ENCODE measurements at regions not wholly inside any gene's neighbourhood (a gene's known extent, or its start where the extent isn't known, plus 50 kb on each side); places are given as distances from the start of the nearest gene placed in this dataset.
"Not testable (repeated sequence)": the region's sequence is repeated elsewhere in the genome, so short reads cannot be mapped to it uniquely, and the experiment has no call there.

DNA sequence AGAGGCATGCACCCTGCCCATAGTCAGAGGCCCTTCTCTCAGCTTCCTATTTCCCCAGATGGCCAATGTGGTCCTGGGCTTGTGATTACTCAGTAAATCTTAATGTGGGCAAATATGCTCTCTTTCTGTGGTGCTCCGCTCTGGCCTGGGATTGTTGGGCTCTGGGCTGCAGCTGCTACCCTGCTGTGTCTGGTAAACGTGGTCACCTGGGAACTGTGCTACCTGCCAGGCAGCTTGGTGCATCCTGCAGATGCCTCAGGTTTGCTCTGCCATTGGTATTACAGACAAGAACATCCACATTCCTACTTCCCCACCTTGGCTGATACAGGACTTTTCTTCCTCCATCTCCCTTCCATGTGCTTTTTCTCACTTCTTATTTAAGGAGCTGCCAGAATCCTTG is 611.5 kb upstream of the IMPG1 start:
- no peak for DNase-seq (ENCODE audit: low spot score)

GRCh38 chr6:76682842-76683241 is 610.4 kb upstream of the IMPG1 start:
- no peak for DNase-seq (ENCODE audit: low spot score)

DNA sequence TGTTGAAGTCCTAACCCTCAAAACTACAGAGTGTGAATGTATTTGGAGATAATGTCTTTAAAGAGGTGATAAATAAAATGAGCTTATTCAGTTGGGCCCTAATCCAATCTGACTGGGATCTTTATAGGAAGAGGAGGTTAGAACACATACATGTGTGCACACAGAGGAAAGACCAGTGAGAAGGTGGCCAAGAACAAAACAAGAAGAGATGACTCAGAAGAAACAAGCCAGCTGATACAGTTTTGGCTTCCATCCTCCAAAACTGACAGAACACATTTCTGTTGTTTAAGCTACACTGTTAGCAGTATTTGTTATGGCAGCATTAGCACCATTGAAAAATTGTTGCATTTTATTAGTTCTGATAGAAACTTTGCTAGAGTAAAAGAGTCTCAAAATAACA is 609.3 kb upstream of the IMPG1 start:
- DNase-seq (ENCODE audit: low spot score) = no peak

DNA sequence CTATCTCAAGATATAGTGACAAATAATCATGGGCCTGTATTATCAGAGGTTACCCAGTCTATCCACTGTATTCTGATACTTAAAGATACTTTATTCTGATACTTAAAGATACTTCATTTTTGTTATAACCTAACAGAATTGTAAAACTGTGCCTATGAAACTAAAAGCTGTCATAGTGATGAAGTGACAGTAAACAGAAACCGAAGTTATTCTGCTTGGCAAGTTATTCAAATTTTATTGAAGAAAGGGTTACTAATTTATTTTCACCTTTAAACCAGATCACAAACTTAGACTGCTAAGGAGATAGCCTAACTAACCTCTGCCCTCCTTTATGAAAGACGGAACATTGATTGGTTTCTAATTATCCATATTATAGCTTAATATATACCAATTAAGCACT is 604.6 kb upstream of the IMPG1 start:
- DNase-seq (ENCODE audit: low spot score) = no peak

DNA sequence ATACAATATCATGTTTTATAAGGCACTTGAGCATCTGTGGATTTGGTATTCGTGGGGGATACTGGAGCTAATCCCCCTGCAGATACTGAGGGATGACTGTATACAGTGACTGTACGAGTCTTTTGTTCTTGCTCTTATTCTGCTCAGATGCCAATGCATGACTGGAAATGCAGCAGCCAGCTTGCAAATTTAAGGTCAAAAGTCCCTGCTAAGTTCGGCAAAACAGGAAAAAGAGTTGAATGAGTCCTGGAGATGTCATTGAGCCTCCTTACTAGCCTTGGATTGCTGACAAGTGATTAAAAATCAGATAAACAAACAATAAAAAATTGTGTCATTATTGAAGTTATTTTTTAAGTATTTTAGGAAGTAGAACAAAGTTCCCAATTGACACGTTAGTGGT is 599.3 kb upstream of the IMPG1 start:
- DNase-seq (ENCODE audit: low spot score) = no peak

DNA sequence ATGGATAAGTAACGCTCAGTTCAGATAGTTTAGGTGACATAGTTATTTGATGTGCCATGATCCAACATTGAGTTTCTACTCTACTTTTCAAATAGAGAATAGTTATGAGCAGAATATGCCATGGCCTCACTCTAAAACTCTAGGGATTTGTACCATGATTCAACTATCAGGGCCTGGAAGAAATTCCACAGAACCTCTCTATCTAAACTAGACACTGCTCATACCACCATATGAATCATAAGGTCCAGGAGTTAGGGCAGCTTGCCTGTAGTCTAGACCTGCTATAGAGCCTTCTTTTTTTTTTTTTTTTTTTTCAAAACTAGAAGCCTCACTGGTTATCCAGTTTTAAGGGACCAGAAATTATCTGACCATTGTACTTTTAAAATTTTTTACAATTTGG is 571.8 kb upstream of the IMPG1 start:
- no peak for DNase-seq (ENCODE audit: low spot score)

DNA sequence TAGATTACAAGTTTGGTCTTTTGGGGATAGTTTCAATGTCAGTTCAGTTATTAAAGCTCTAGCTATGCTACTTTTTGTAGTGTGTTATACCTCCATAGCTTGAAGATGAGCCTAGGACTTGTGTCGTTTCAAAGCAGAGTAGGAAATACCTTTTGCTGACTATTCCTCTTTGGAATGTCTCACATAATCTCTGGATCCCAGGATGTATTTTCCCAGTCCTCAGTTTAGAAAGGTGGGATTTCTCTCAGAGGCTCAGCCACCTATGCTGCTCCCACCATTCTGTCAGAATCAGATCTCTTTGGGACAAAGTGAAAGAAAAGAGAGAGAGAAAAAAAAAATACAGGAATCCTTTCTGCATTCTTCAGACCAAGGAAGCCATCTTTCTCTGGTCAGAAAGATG is 567.5 kb upstream of the IMPG1 start:
- no peak for DNase-seq (ENCODE audit: low spot score)

DNA sequence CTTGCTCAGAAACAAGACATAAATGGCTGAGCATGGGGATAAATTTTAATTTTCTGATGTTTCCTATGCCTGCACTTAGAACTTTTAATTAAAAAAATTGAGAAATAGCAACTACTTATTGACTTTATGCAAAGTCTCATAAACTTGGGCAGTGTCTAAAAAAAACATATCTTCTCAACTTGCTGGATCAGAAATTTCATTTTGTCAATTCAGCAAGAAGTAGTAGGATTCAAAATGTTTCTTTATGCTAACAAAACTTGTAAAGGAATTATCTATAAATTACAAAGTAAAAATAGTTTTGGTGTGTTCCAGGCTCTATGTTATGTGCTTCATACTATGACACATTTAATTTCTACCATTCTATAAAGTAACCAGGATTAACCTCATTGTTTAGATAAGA is 562.2 kb upstream of the IMPG1 start:
- no peak for DNase-seq (ENCODE audit: low spot score)

GRCh38 chr6:76633259-76633658 is 560.8 kb upstream of the IMPG1 start:
- no peak for DNase-seq (ENCODE audit: low spot score)

DNA sequence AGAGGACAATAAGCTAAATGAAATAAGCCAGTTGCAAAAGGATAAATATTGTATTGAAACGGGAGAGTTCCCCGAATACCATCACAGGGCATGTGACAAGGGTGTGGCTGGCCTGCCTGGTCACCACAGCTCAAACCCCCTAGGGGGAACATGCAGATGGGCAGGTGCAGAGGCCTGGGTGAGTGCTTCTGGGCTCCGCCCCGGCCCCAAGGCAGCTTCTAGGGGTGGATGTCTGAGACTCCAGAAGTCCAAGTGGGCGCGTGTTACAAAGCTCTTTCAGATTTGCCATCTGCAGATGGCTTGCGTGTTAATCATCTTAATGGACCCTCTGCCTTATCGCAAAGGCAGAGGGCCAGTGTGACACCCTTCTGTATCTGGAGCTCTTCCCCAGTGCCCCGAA is 559.2 kb upstream of the IMPG1 start:
- no peak for DNase-seq (ENCODE audit: low spot score)

GRCh38 chr6:76615395-76615794 is 542.9 kb upstream of the IMPG1 start:
- no peak for DNase-seq (ENCODE audit: low spot score)

DNA sequence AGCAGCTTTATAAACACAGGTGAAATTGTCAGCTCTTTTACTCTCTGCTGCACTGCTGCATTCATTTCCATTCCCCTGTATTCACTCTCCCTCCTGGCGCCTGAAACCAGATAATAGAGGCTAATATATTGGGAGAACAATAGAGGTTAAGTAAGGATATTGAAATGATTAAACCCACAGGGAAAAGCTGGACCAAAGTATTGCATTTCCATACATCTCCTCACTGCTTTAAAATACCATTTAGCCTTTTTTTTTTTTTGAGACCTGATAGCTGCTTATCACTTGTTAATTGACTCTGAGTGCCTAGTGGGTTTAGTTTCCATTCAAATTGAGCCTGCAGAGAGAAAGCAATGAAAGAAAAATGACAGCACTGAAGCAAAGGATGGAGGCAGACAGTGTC is 540.5 kb upstream of the IMPG1 start:
- no peak for DNase-seq (ENCODE audit: low spot score)

- DNase-seq (ENCODE audit: low spot score) = no peak
Measured at GRCh38 chr6:76609160-76609559, 536.7 kb upstream of the IMPG1 start.

- no peak for DNase-seq (ENCODE audit: low spot score)
Measured at GRCh38 chr6:76594109-76594508, 521.6 kb upstream of the IMPG1 start.

- DNase-seq (ENCODE audit: low spot score) = no peak
Measured at GRCh38 chr6:76593668-76594067, 521.2 kb upstream of the IMPG1 start.

GRCh38 chr6:76592566-76592965 is 520.1 kb upstream of the IMPG1 start:
- DNase-seq (ENCODE audit: low spot score) = no peak

DNA sequence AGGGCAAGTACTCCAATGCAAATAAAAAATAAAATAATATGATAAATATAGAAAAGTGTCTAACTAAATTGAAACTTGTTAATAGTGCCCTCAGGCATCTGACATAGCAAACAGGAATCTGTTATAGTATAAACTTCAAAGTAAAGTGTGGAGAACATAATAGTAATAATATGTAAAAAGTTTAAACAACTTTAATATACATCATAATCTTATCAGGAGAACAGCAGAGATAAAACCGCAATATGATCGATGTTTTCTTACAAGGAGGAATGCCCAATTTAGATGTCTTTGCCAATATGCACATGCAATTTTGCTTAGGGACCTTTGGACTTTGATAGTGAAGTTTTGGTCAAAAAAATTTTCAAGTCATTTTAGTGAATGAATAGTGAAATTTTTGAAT is 514.8 kb upstream of the IMPG1 start:
- no peak for DNase-seq (ENCODE audit: low spot score)

GRCh38 chr6:76584121-76584520 is 511.7 kb upstream of the IMPG1 start:
- no peak for DNase-seq (ENCODE audit: low spot score)

DNA sequence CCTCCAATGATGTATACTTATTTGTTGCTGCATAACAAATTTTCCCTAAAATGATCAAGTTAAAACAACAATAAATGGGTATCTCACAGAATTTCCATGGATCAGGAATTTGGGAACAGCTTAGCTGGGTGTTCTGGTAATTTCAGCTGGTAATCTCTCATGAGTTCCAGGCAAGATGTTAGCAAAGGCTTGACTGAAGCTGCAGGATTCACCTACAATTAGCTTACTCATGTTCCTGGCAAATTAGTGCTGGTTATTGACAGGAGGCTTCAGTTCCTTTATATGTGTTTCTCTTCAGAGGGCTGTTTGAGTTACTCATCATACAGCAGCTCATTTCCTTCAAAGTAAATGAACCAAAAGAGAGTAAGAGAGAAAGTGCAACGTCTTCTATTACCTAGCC is 506.3 kb upstream of the IMPG1 start:
- DNase-seq (ENCODE audit: low spot score) = no peak

- DNase-seq (ENCODE audit: low spot score) = no peak
Measured at GRCh38 chr6:76574746-76575145, 502.3 kb upstream of the IMPG1 start.

DNA sequence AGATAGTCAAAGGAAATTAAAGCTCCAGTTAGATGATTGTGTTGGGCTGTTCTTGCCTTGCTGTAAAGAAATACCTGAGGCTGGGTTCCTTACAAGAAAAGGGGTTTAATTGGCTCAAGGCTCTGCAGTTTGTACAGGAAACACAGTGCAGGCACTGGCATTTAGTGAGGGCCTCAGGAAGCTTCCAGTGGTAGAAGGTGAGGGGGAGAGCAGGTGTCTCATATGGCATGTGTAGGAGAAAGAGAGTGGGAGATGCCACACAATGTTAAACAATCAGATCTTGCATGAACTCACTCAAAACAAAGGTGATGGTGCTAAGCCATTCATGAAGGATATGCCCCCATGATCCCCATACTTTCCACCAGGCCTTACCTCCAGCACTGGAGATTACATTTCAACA is 493.5 kb upstream of the IMPG1 start:
- no peak for DNase-seq (ENCODE audit: low spot score)

DNA sequence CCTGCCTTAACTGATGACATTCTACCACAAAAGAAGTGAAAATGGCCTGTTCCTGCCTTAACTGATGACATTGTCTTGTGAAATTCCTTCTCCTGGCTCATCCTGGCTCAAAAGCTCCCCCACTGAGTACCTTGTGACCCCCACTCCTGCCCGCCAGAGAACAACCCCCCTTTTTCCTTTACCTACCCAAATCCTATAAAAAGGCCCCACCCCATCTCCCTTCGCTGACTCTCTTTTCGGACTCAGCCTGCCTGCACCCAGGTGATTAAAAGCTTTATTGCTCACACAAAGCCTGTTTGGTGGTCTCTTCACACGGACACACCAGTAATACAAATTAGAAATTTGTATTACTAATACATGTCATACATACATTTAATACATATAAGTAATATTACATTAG is 489.9 kb upstream of the IMPG1 start:
- not testable (repeated sequence) for DNase-seq (ENCODE audit: low spot score)

- not testable (repeated sequence) for DNase-seq (ENCODE audit: low spot score)
Measured at GRCh38 chr6:76560851-76561755, 488.6 kb upstream of the IMPG1 start.

- no peak for DNase-seq (ENCODE audit: low spot score)
Measured at GRCh38 chr6:76553256-76553655, 480.8 kb upstream of the IMPG1 start.

All from mucosa of gallbladder (tissue), 1 donor.